ENCODE measurements at regions not wholly inside any gene's neighbourhood (a gene's known extent, or its start where the extent isn't known, plus 50 kb on each side); places are given as distances from the start of the nearest gene placed in this dataset.

GRCh38 chr12:124413915-124414314 is 119.0 kb downstream of the RFLNA start:
- H3K4me2 ChIP-seq (ENCODE audit: low read length) = no peak overlapping the region
- no peaks in the 10 kb centered on the region for H3K9me2 ChIP-seq (replicated peaks; ENCODE audit: control insufficient read depth, low read length)
- no peaks in the 10 kb centered on the region; the same call in 1 of the 2 replicates for H3K36me3 ChIP-seq (ENCODE audit: control insufficient read depth, low read length)
- no peaks in the 10 kb centered on the region for H3K79me2 ChIP-seq (ENCODE audit: control insufficient read depth, low read length)
- TF ChIP-seq CTCF (IDR thresholded peaks at IDR 0.05; ENCODE audit: low read depth, low read length, poor library complexity, severe bottlenecking) = no peak
- no peak for TF ChIP-seq EZH2phosphoT487 (IDR thresholded peaks at IDR 0.05; ENCODE audit: borderline replicate concordance, low read length)
- no peak overlapping the region for H3K4me3 ChIP-seq (ENCODE audit: low read length)
- no peaks in the 10 kb centered on the region for H3K9me3 ChIP-seq (ENCODE audit: control insufficient read depth, insufficient read depth, low read length)
- no peak overlapping the region for H3K27ac ChIP-seq (ENCODE audit: low read depth, low read length)
- H3K27me3 ChIP-seq (ENCODE audit: control insufficient read depth, low read length) = no peaks in the 10 kb centered on the region
- no peaks in the 10 kb centered on the region for H3F3A ChIP-seq (ENCODE audit: control insufficient read depth, insufficient read depth)
- no peaks in the 10 kb centered on the region for H3K4me1 ChIP-seq (ENCODE audit: control insufficient read depth, low read length)
- no peaks in the 10 kb centered on the region for H4K20me1 ChIP-seq (ENCODE audit: control insufficient read depth, insufficient read depth, low read depth, low read length)

GRCh38 chr12:124413401-124413800 is 118.5 kb downstream of the RFLNA start:
- H3K36me3 ChIP-seq (ENCODE audit: control insufficient read depth, low read length) = no peaks in the 10 kb centered on the region; the same call in 1 of the 2 replicates
- TF ChIP-seq CTCF (IDR thresholded peaks at IDR 0.05; ENCODE audit: low read depth, low read length, poor library complexity, severe bottlenecking) (no peak), EZH2phosphoT487 (IDR thresholded peaks at IDR 0.05; ENCODE audit: borderline replicate concordance, low read length) (no peak)

GRCh38 chr12:124412646-124413015 is 117.7 kb downstream of the RFLNA start:
- Histone ChIP-seq H3K4me2 (ENCODE audit: low read length) (no peak overlapping the region), H3K36me3 (ENCODE audit: control insufficient read depth, low read length) (no peaks in the 10 kb centered on the region; the same call in 1 of the 2 replicates), H3K9me2 (replicated peaks; ENCODE audit: control insufficient read depth, low read length) (no peaks in the 10 kb centered on the region), H3K4me1 (ENCODE audit: control insufficient read depth, low read length) (no peaks in the 10 kb centered on the region), H3K9me3 (ENCODE audit: control insufficient read depth, insufficient read depth, low read length) (no peaks in the 10 kb centered on the region), H4K20me1 (ENCODE audit: control insufficient read depth, insufficient read depth, low read depth, low read length) (no peaks in the 10 kb centered on the region), H3K27ac (ENCODE audit: low read depth, low read length) (no peak overlapping the region), H3F3A (ENCODE audit: control insufficient read depth, insufficient read depth) (no peaks in the 10 kb centered on the region), H3K27me3 (ENCODE audit: control insufficient read depth, low read length) (no peaks in the 10 kb centered on the region), H3K4me3 (ENCODE audit: low read length) (no peak overlapping the region), H3K79me2 (ENCODE audit: control insufficient read depth, low read length) (no peaks in the 10 kb centered on the region)
- TF ChIP-seq CTCF (IDR thresholded peaks at IDR 0.05; ENCODE audit: low read depth, low read length, poor library complexity, severe bottlenecking) = no peak
- no peak for TF ChIP-seq EZH2phosphoT487 (IDR thresholded peaks at IDR 0.05; ENCODE audit: borderline replicate concordance, low read length)

More at GRCh38 chr12:124413401-124413800, 118.5 kb downstream of the RFLNA start:
- no peaks in the 10 kb centered on the region for H3K9me3 ChIP-seq (ENCODE audit: control insufficient read depth, insufficient read depth, low read length)
- H3K9me2 ChIP-seq (replicated peaks; ENCODE audit: control insufficient read depth, low read length) = no peaks in the 10 kb centered on the region
- H4K20me1 ChIP-seq (ENCODE audit: control insufficient read depth, insufficient read depth, low read depth, low read length) = no peaks in the 10 kb centered on the region
- H3K79me2 ChIP-seq (ENCODE audit: control insufficient read depth, low read length) = no peaks in the 10 kb centered on the region
- H3F3A ChIP-seq (ENCODE audit: control insufficient read depth, insufficient read depth) = no peaks in the 10 kb centered on the region
- H3K27me3 ChIP-seq (ENCODE audit: control insufficient read depth, low read length) = no peaks in the 10 kb centered on the region
- H3K27ac ChIP-seq (ENCODE audit: low read depth, low read length) = no peak overlapping the region
- no peaks in the 10 kb centered on the region for H3K4me1 ChIP-seq (ENCODE audit: control insufficient read depth, low read length)
- no peak overlapping the region for H3K4me2 ChIP-seq (ENCODE audit: low read length)
- no peak overlapping the region for H3K4me3 ChIP-seq (ENCODE audit: low read length)
